ENCODE measurements at regions not wholly inside any gene's neighbourhood (a gene's known extent, or its start where the extent isn't known, plus 50 kb on each side); places are given as distances from the start of the nearest gene placed in this dataset.

DNA sequence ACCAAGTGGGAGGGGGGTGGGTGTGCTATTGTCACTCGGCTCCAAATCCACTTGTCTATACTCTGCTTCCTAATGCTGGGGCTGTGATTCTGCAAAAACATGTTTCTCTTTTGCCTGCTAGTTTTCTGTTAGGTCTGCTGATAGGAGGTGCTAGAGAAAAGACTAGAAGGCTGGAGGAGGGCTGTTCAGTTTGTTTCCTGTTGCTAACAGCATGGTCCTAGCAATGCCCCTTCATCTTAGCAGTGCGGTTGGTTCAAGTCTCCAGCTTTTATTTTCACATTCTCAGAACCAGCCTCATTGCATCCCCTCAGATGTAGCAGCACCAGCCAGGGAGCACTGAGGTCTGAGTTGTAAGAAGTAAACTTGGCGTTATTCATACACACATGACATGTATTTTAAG lies 310.2 kb downstream of the YTHDC2 start:
- H3K27me3 ChIP-seq, result no peaks in the 10 kb centered on the region
- 26% methylated on average over 3 of the region's 3 CpGs for WGBS (ENCODE audit: insufficient coverage, low coverage, low lambda C conversion rate, missing lambda C conversion rate)
- H3K27ac ChIP-seq, result no peak overlapping the region
- H3K4me1 ChIP-seq, result no peaks in the 10 kb centered on the region
- intact Hi-C loops (cut with DNase I), result no loop called here
- TF ChIP-seq, protein P1, sequence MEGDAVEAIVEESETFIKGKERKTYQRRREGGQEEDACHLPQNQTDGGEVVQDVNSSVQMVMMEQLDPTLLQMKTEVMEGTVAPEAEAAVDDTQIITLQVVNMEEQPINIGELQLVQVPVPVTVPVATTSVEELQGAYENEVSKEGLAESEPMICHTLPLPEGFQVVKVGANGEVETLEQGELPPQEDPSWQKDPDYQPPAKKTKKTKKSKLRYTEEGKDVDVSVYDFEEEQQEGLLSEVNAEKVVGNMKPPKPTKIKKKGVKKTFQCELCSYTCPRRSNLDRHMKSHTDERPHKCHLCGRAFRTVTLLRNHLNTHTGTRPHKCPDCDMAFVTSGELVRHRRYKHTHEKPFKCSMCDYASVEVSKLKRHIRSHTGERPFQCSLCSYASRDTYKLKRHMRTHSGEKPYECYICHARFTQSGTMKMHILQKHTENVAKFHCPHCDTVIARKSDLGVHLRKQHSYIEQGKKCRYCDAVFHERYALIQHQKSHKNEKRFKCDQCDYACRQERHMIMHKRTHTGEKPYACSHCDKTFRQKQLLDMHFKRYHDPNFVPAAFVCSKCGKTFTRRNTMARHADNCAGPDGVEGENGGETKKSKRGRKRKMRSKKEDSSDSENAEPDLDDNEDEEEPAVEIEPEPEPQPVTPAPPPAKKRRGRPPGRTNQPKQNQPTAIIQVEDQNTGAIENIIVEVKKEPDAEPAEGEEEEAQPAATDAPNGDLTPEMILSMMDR (IDR thresholded peaks at IDR 0.05), result no peak
- no peaks in the 10 kb centered on the region for H3K36me3 ChIP-seq
- H3K9me3 ChIP-seq, result no peaks in the 10 kb centered on the region
- ATAC-seq (no peak), DNase-seq (no peak)
- no peak overlapping the region for H3K4me3 ChIP-seq

DNA sequence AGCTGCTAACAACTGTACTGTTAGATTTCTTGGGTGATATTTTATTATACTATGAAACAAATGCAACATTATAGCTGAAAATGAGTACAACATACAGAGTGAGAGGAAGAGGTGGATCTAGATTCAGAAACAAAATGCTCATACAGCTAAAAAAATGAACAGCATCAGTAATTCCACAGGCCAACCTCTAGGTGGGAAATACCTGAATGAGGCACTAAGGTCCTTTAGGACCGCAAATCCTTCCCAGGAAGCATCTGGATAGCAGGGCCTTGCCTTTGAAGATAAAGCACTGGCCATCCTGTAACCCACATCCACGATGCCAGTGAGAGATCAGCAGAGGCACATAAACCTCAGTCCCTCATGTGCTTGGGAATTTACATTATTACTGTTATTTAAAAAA lies 310.8 kb downstream of the YTHDC2 start:
- TF ChIP-seq, protein P1 (IDR thresholded peaks at IDR 0.05), result no peak
- TF ChIP-seq POLR2A (IDR thresholded peaks at IDR 0.05), result no peak
- DNase-seq (no peak), ATAC-seq (no peak)
- Histone ChIP-seq H3K27me3 (no peaks in the 10 kb centered on the region), H3K4me1 (no peaks in the 10 kb centered on the region), H3K36me3 (no peaks in the 10 kb centered on the region), H3K4me3 (no peak overlapping the region), H3K9me3 (no peaks in the 10 kb centered on the region), H3K27ac (no peak overlapping the region)
- 38% methylated on average over 2 of the region's 2 CpGs for WGBS (ENCODE audit: insufficient coverage, low coverage, low lambda C conversion rate, missing lambda C conversion rate)
- intact Hi-C loops (cut with DNase I), result no loop called here

DNA sequence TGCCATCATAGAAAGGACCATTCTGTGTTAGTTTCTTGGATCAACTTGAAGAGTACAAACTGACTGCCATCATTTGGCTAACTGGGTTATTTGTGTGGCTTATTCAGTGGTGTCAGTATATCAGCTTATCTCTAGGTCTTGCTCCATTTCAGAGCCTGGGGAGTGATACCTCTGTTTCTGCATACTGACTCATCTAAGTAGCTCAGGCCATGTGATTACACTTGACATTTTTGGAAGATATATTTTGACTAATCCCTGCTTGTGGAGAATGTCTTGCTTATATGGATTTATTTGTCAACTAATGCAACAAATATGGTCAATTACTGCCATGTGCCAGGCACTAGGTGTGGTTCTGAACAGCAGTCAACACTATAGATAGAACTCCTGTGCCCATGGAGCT lies 311.7 kb downstream of the YTHDC2 start:
- Histone ChIP-seq H3K27ac (no peak overlapping the region), H3K9me3 (no peaks in the 10 kb centered on the region), H3K4me1 (no peaks in the 10 kb centered on the region), H3K36me3 (no peaks in the 10 kb centered on the region), H3K4me3 (no peak overlapping the region), H3K27me3 (no peaks in the 10 kb centered on the region)
- DNase-seq (no peak), ATAC-seq (no peak)
- intact Hi-C loops (cut with DNase I), result no loop called here
- TF ChIP-seq, protein P1 (IDR thresholded peaks at IDR 0.05), result no peak
- TF ChIP-seq POLR2A (IDR thresholded peaks at IDR 0.05), result no peak

DNA sequence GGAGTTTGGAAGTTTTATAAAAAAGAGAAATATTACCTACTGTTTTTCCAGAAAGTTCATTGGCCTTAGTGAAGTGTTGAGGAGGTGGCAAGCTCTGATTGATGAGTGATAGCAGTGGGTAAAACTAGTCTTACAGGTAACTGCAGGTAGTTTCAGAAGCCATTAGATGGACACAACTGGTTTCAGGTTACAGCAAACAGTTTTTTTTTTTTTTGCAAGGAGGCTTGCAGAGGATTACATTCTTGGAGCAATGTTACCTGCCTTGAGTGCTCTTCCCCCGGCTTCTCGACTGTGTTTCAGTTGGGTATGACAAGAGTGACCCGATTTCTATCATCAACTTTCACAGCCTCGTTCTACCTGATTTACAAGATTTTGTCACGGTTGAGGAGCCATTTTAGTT lies 333.4 kb downstream of the YTHDC2 start:
- 27% methylated on average over 5 of the region's 5 CpGs for WGBS (ENCODE audit: insufficient coverage, low coverage, low lambda C conversion rate, missing lambda C conversion rate)
- Histone ChIP-seq H3K4me3 (no peak overlapping the region), H3K27ac (no peak overlapping the region), H3K27me3 (no peaks in the 10 kb centered on the region), H3K9me3 (no peaks in the 10 kb centered on the region), H3K36me3 (no peaks in the 10 kb centered on the region), H3K4me1 (no peaks in the 10 kb centered on the region)
- DNase-seq (no peak), ATAC-seq (no peak)
- intact Hi-C loops (cut with DNase I), result no loop called here
- TF ChIP-seq, protein P1 (IDR thresholded peaks at IDR 0.05), result no peak
- TF ChIP-seq POLR2A (IDR thresholded peaks at IDR 0.05), result no peak

DNA sequence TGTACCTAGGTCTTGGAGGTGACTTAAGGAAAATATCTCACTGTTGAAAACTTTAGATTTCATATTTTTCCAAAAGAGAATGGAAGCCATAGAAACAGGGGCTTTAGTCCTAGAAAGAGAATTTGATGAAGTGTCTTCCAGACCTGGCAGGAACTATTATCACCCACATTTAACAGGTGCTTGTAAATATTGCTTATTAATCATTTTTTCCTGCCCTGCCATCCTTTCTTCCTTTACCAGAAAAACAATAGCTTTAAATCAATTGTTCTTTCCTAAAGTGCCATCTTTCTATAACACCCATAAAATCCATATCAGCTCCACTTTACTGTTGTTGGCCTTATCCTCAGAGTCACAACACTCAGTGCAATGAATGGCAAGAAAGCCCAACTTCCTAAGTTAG lies 350.9 kb downstream of the YTHDC2 start:
- H3K27ac ChIP-seq, result no peak overlapping the region
- DNase-seq, result no peak
- no peaks in the 10 kb centered on the region for H3K9me3 ChIP-seq
- intact Hi-C loops (cut with DNase I), result no loop called here
- H3K4me3 ChIP-seq, result no peak overlapping the region
- ATAC-seq, result no peak
- H3K27me3 ChIP-seq, result no peaks in the 10 kb centered on the region
- H3K36me3 ChIP-seq, result no peaks in the 10 kb centered on the region
- TF ChIP-seq POLR2A (IDR thresholded peaks at IDR 0.05), result no peak
- TF ChIP-seq, protein P1 (IDR thresholded peaks at IDR 0.05), result no peak
- H3K4me1 ChIP-seq, result no peaks in the 10 kb centered on the region

Measured in right lobe of liver (tissue), 6 donors.